SU-DHL-6 (cell line): ENCODE measurements at regions not wholly inside any gene's neighbourhood (a gene's known extent, or its start where the extent isn't known, plus 50 kb on each side); places are given as distances from the start of the nearest gene placed in this dataset.

ENCODE experiments used
- H2AFZ ChIP-seq: fragments of 200-600 bp; sonication (generic); 2 replicates; pipeline ENCODE4 v1.6.1; 2014; ENCODE audit warnings: low read depth, mild to moderate bottlenecking, moderate library complexity, mixed read lengths, antibody characterized with exemption, low read length; ENCODE audit not compliant: severe bottlenecking
- H3F3A ChIP-seq: fragments of 200-600 bp; shearing (Covaris generic); 2 replicates; pipeline ENCODE4 v1.6.0; 2016; ENCODE audit warnings: antibody characterized with exemption, mild to moderate bottlenecking; ENCODE audit not compliant: insufficient read depth
- H3K27ac ChIP-seq: fragments of 200-600 bp; sonication (generic); 2 replicates; pipeline ENCODE4 v1.5.1; 2016; ENCODE audit warnings: low read depth, mild to moderate bottlenecking, low read length, moderate library complexity, mixed read lengths
- H3K27me3 ChIP-seq: fragments of 200-600 bp; sonication (generic), shearing (Covaris generic); 2 replicates; pipeline ENCODE4 v1.6.0; 2014; ENCODE audit warnings: mild to moderate bottlenecking, low read length
- H3K36me3 ChIP-seq: fragments of 200-600 bp; sonication (generic); 2 replicates; pipeline ENCODE4 v1.6.1; 2014; ENCODE audit warnings: mild to moderate bottlenecking, low read length, mixed read lengths
- H3K4me2 ChIP-seq: fragments of 300-600, 200-600 bp; shearing (Covaris generic), sonication (generic); 2 replicates; pipeline ENCODE4 v1.6.0; 2014; ENCODE audit warnings: low read length, low read depth, mild to moderate bottlenecking; ENCODE audit not compliant: poor library complexity, severe bottlenecking
- H3K4me3 ChIP-seq: fragments of 200-600 bp; sonication (generic); 2 replicates; pipeline ENCODE4 v1.5.1; 2014; ENCODE audit warnings: antibody characterized with exemption, low read length, mild to moderate bottlenecking, mixed read lengths; ENCODE audit not compliant: insufficient read depth, poor library complexity, severe bottlenecking
- H3K79me2 ChIP-seq: fragments of 200-600 bp; sonication (generic); 2 replicates; pipeline ENCODE4 v1.6.1; 2014; ENCODE audit warnings: mild to moderate bottlenecking, low read length, moderate library complexity; ENCODE audit not compliant: insufficient read depth
- H3K9ac ChIP-seq: fragments of 200-600 bp; sonication (generic); 2 replicates; pipeline ENCODE4 v1.7.0; 2014; ENCODE audit warnings: mild to moderate bottlenecking, low read length
- H3K9me2 ChIP-seq: fragments of 200-600 bp; sonication (generic); replicated peaks from 2 replicates; pipeline ENCODE4 v1.6.1; 2014; ENCODE audit warnings: low read length; ENCODE audit not compliant: insufficient read depth
- H3K9me3 ChIP-seq: fragments of 200-600 bp; sonication (generic); 2 replicates; pipeline ENCODE4 v1.6.1; 2014; ENCODE audit warnings: low read length, mixed read lengths; ENCODE audit not compliant: insufficient read depth
- H4K20me1 ChIP-seq: fragments of 200-600 bp; sonication (generic); 2 replicates; pipeline ENCODE4 v1.6.1; 2014; ENCODE audit warnings: low read depth, mild to moderate bottlenecking, antibody characterized with exemption, low read length, moderate library complexity, mixed read lengths
- CTCF ChIP-seq: fragments of 200-600 bp; sonication (generic); IDR thresholded peaks from one replicate; pipeline ENCODE4 v1.5.1; 2017; ENCODE audit warnings: antibody characterized with exemption, mild to moderate bottlenecking, low read length, moderate library complexity; ENCODE audit not compliant: insufficient read depth, poor library complexity, severe bottlenecking
- EZH2phosphoT487 ChIP-seq: fragments of 200-600 bp; sonication (generic), shearing (Covaris generic); conservative IDR thresholded peaks from 2 replicates; pipeline ENCODE4 v1.6.1; 2018; ENCODE audit warnings: mild to moderate bottlenecking, antibody characterized with exemption, low read length, moderate library complexity, mixed read lengths

GRCh38 chr10:78739444-78740053 lies 329.2 kb upstream of the ZMIZ1 start:
- no peak overlapping the region for H3K27ac ChIP-seq
- H3K9me2 ChIP-seq = no peaks in the 10 kb centered on the region
- H3K27me3 ChIP-seq = no peaks in the 10 kb centered on the region
- H4K20me1 ChIP-seq = no peaks in the 10 kb centered on the region
- H3K79me2 ChIP-seq = no peaks in the 10 kb centered on the region
- no peak overlapping the region for H3K4me3 ChIP-seq
- no peak overlapping the region for H2AFZ ChIP-seq
- H3K4me2 ChIP-seq = no peak overlapping the region
- H3K9me3 ChIP-seq = no peaks in the 10 kb centered on the region
- no peak for TF ChIP-seq CTCF
- TF ChIP-seq EZH2phosphoT487 = no peak
- H3F3A ChIP-seq = no peaks in the 10 kb centered on the region
- no peaks in the 10 kb centered on the region for H3K36me3 ChIP-seq
- no peak overlapping the region for H3K9ac ChIP-seq

DNA sequence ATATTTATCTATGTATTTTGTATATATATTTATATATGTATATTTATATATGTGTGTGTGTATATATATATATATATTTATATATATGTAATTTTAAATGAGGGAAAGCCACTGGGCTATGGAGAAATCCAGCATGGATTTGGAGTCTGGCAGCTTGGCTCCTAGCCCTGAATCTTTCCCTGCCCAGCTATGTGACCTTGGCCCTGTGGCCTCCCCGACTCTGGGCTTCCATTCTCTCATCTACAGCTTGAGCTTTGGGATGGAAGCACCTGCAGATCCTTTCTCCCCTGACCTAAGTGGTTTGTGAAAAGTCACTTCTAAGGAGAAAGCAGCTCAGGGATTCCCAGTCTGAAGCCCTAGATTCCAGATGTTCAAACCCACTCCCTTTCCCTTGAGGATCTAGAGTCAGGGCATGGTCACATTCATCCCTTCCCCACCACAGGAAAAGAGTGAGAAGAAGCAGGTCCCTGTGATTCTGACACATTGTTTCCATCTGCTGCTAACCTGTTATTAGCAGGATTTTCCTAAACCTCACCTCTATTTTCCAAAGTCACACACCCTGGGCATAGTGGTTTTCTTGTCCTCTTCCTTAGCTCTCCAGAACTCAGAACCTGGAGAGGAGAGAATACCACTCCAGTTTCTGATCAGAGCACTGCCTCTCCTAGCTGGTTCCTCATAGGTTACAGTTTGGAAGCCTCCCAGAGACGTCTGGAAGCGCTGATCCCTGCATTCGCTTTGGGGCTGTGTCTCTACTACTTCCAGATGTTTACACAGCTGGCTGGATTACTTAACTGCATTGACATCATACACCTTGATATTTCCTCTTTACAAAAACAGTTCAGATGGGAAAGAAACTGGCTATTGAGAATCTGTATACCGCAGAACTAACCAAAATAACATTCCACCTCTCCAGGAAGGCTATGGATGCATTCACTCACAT lies 327.5 kb upstream of the ZMIZ1 start:
- no peak overlapping the region for H3K9ac ChIP-seq
- H3K9me3 ChIP-seq = no peaks in the 10 kb centered on the region
- H3F3A ChIP-seq = no peaks in the 10 kb centered on the region
- no peaks in the 10 kb centered on the region for H3K36me3 ChIP-seq
- TF ChIP-seq EZH2phosphoT487 (no peak), CTCF (no peak)
- no peak overlapping the region for H3K27ac ChIP-seq
- H3K9me2 ChIP-seq = no peaks in the 10 kb centered on the region
- no peaks in the 10 kb centered on the region for H4K20me1 ChIP-seq
- no peak overlapping the region for H3K4me2 ChIP-seq
- H3K4me3 ChIP-seq = no peak overlapping the region
- no peaks in the 10 kb centered on the region for H3K27me3 ChIP-seq
- no peaks in the 10 kb centered on the region for H3K79me2 ChIP-seq
- no peak overlapping the region for H2AFZ ChIP-seq

GRCh38 chr10:78742406-78742729 lies 326.4 kb upstream of the ZMIZ1 start:
- Histone ChIP-seq H3K79me2 (no peaks in the 10 kb centered on the region), H3K9ac (no peak overlapping the region), H3K27ac (no peak overlapping the region), H3F3A (no peaks in the 10 kb centered on the region), H3K4me2 (no peak overlapping the region), H3K9me2 (no peaks in the 10 kb centered on the region), H3K27me3 (no peaks in the 10 kb centered on the region), H3K4me3 (no peak overlapping the region), H4K20me1 (no peaks in the 10 kb centered on the region), H3K36me3 (no peaks in the 10 kb centered on the region), H3K9me3 (no peaks in the 10 kb centered on the region), H2AFZ (no peak overlapping the region)
- TF ChIP-seq CTCF = no peak
- TF ChIP-seq EZH2phosphoT487 = no peak
